Activated T-cell treated with anti-CD3 and anti-CD28 coated beads, Interleukin-2, amount 50 U/mL, for 4 hours (primary cell): ENCODE measurements at regions not wholly inside any gene's neighbourhood (a gene's known extent, or its start where the extent isn't known, plus 50 kb on each side); places are given as distances from the start of the nearest gene placed in this dataset.

Experiments
- ATAC-seq, 2 donors: fragments of 200-7000 bp; cut with Tn5 transposase; one replicate each; pipeline ENCODE4 v1.10.0; 2021
- DNase-seq: peaks from one replicate; pipeline ENCODE4 v3.0.0-alpha.2; 2020
- H3K27me3 Mint-ChIP-seq: one replicate; pipeline ENCODE4 v1.8.0; 2021; ENCODE audit warnings: low read depth, mixed read lengths
- H3K36me3 Mint-ChIP-seq: one replicate; pipeline ENCODE4 v1.8.0; 2022; ENCODE audit warnings: mixed read lengths; ENCODE audit not compliant: insufficient read depth
- H3K4me1 Mint-ChIP-seq: one replicate; pipeline ENCODE4 v1.8.0; 2021; ENCODE audit warnings: low read depth, mixed read lengths
- H3K4me3 Mint-ChIP-seq: one replicate; pipeline ENCODE4 v1.8.0; 2021; ENCODE audit warnings: mild to moderate bottlenecking, moderate library complexity, mixed read lengths
- H3K9me3 Mint-ChIP-seq: one replicate; pipeline ENCODE4 v1.8.0; 2021; ENCODE audit warnings: mixed read lengths

GRCh38 chr1:234734412-234734835, 124.4 kb upstream of the IRF2BP2 start:
- no peak for ATAC-seq
- no peaks in the 10 kb centered on the region for H3K27me3 Mint-ChIP-seq
- no peaks in the 10 kb centered on the region for H3K36me3 Mint-ChIP-seq
- no peak overlapping the region for H3K4me3 Mint-ChIP-seq
- no peaks in the 10 kb centered on the region for H3K9me3 Mint-ChIP-seq
- H3K4me1 Mint-ChIP-seq, result peaks cover 35% of the 10 kb centered on the region
- DNase-seq, result no peak

- DNase-seq (no peak), ATAC-seq (no peak)
- Mint-ChIP-seq H3K9me3 (no peaks in the 10 kb centered on the region), H3K27me3 (no peaks in the 10 kb centered on the region), H3K4me1 (peaks cover 37% of the 10 kb centered on the region), H3K36me3 (no peaks in the 10 kb centered on the region), H3K4me3 (no peak overlapping the region)
Measured at GRCh38 chr1:234733427-234733826, 123.4 kb upstream of the IRF2BP2 start.

DNA sequence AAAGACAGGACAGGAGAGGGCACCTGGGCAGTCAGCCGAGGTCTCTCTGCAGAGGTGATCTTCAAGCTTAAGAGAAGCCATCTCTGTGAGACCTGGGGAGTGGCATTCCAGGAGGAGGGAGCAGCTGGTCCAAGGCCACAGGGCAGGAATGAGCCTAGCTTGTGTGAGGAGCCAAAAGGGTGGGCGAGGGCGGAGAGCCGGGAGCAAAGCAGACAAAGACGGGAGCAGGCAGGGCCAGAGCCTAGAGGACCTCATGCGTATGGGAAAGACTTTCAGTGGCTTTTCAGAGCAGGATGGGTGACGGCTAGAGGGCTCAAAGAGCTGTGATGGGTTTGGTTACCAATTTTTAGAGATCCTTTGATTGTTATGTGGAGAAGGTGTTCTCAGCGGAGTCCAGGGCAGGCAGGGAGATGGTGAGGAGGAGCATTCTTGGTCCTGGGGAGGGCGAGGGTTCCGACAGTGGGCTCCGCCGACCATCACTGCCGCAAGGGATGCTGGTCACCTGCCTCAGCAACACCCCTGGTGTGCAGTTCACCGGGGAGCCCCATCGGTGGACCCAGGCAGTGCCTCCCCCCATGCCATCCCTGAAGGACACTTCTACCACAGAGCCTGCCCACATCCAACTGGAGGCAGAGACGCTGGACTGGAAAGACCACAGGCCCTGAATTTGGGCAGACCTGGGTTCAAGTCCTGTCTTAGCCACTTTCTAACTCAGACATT, 122.9 kb upstream of the IRF2BP2 start:
- Mint-ChIP-seq H3K27me3 (no peaks in the 10 kb centered on the region), H3K4me3 (no peak overlapping the region)
- ATAC-seq, result no peak

GRCh38 chr1:234732260-234732659, 122.3 kb upstream of the IRF2BP2 start:
- no peaks in the 10 kb centered on the region for H3K36me3 Mint-ChIP-seq
- no peak overlapping the region for H3K4me3 Mint-ChIP-seq
- no peaks in the 10 kb centered on the region for H3K27me3 Mint-ChIP-seq
- H3K9me3 Mint-ChIP-seq, result no peaks in the 10 kb centered on the region
- DNase-seq (no peak), ATAC-seq (no peak)
- H3K4me1 Mint-ChIP-seq, result peaks cover 45% of the 10 kb centered on the region

More for the DNA sequence above, 122.9 kb upstream of the IRF2BP2 start:
- Mint-ChIP-seq H3K9me3 (no peaks in the 10 kb centered on the region), H3K4me1 (peaks cover 40% of the 10 kb centered on the region), H3K36me3 (no peaks in the 10 kb centered on the region)
- DNase-seq, result no peak

DNA sequence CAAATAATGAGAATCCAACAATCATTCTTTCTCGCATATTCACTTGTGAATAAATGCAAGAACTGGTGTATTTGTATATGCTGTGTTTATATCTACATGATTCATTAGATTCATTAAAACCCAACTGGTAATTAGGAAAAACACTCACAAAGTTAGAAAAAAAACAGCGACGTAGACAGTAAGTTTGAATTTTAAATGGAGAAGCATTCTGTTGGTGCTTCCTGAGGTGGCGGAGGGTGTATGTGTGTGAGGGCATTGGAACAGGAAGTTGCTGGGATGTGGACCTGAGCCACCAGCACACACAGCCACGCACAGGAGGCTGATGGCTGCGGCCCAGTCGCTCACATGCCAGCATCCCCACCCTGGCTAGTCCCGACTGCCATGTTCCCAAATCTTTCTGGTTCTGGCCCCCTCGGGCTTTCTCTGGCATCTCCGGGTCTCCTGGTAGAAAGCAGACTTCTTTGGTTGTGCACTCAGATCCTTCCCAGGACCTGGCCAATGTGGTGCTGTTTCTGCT, 121.6 kb upstream of the IRF2BP2 start:
- H3K9me3 Mint-ChIP-seq, result no peaks in the 10 kb centered on the region
- H3K4me1 Mint-ChIP-seq, result peaks cover 51% of the 10 kb centered on the region
- H3K4me3 Mint-ChIP-seq, result peak overlapping the region; percentile 59
- no peaks in the 10 kb centered on the region for H3K27me3 Mint-ChIP-seq
- DNase-seq (no peak), ATAC-seq (peak; percentile 49 to 59)
- H3K36me3 Mint-ChIP-seq, result no peaks in the 10 kb centered on the region

DNA sequence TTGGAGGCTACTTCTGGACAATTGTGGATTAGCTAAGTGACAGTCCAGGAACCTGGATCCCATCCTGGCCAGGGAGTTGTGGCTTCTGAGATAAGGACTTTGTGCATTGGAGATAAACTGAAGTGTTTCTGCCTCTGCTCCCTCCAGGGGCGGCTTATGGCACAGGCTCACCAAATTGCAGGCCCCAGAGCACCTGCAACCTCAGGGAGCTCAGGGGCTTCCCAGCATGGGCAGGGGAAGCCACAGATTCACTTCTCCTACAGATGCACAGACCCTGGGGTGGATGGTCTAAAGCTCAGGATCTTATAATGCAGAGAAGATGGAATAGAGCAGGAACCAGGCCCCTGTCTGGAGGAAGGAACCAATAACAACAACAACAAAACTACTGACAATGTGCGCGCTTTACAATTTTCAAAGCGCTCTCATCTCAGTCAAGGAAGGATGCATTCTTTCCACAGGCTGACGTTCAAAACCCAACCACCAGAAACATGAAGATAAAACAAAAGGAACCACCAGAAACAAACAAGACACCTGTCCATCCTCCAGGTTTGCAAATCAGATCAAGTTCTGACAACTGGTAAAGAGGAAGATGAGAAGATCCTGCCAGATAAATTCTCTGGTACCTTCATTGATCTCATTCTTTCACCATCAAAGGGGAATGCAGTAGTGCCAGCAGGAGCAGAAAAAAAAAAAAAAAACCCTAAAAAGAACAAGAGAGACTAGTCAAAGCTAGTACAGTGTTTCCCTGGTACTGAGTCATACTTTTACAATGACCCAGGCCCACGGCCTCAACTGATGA, 121.0 kb upstream of the IRF2BP2 start:
- ATAC-seq, result peak; percentile 87 to 89
- DNase-seq, result peak; percentile 44
- no peaks in the 10 kb centered on the region for H3K36me3 Mint-ChIP-seq
- no peaks in the 10 kb centered on the region for H3K9me3 Mint-ChIP-seq
- peaks cover 58% of the 10 kb centered on the region for H3K4me1 Mint-ChIP-seq
- H3K4me3 Mint-ChIP-seq, result peak overlapping the region; percentile 27
- no peaks in the 10 kb centered on the region for H3K27me3 Mint-ChIP-seq

GRCh38 chr1:234730475-234730769, 120.4 kb upstream of the IRF2BP2 start:
- H3K4me1 Mint-ChIP-seq, result peaks cover 63% of the 10 kb centered on the region
- H3K9me3 Mint-ChIP-seq, result no peaks in the 10 kb centered on the region
- H3K4me3 Mint-ChIP-seq, result no peak overlapping the region
- H3K27me3 Mint-ChIP-seq, result no peaks in the 10 kb centered on the region
- DNase-seq, result no peak
- no peaks in the 10 kb centered on the region for H3K36me3 Mint-ChIP-seq
- ATAC-seq, result no peak

- DNase-seq (no peak), ATAC-seq (no peak)
- no peaks in the 10 kb centered on the region for H3K9me3 Mint-ChIP-seq
Measured at GRCh38 chr1:234729561-234730474, 119.8 kb upstream of the IRF2BP2 start.

GRCh38 chr1:234728740-234729139, 118.8 kb upstream of the IRF2BP2 start:
- DNase-seq, result no peak
- no peaks in the 10 kb centered on the region for H3K9me3 Mint-ChIP-seq
- H3K4me1 Mint-ChIP-seq, result peaks cover 80% of the 10 kb centered on the region
- no peaks in the 10 kb centered on the region for H3K27me3 Mint-ChIP-seq
- no peaks in the 10 kb centered on the region for H3K36me3 Mint-ChIP-seq
- no peak for ATAC-seq
- H3K4me3 Mint-ChIP-seq, result no peak overlapping the region

More at GRCh38 chr1:234729561-234730474, 119.8 kb upstream of the IRF2BP2 start:
- Mint-ChIP-seq H3K4me3 (no peak overlapping the region), H3K4me1 (peaks cover 69% of the 10 kb centered on the region), H3K36me3 (no peaks in the 10 kb centered on the region), H3K27me3 (no peaks in the 10 kb centered on the region)

- no peaks in the 10 kb centered on the region for H3K36me3 Mint-ChIP-seq
- DNase-seq (no peak), ATAC-seq (no peak)
- H3K4me1 Mint-ChIP-seq, result peaks cover 87% of the 10 kb centered on the region
- H3K27me3 Mint-ChIP-seq, result no peaks in the 10 kb centered on the region
- H3K9me3 Mint-ChIP-seq, result no peaks in the 10 kb centered on the region
- H3K4me3 Mint-ChIP-seq, result no peak overlapping the region
Measured at GRCh38 chr1:234727018-234727940, 117.3 kb upstream of the IRF2BP2 start.

DNA sequence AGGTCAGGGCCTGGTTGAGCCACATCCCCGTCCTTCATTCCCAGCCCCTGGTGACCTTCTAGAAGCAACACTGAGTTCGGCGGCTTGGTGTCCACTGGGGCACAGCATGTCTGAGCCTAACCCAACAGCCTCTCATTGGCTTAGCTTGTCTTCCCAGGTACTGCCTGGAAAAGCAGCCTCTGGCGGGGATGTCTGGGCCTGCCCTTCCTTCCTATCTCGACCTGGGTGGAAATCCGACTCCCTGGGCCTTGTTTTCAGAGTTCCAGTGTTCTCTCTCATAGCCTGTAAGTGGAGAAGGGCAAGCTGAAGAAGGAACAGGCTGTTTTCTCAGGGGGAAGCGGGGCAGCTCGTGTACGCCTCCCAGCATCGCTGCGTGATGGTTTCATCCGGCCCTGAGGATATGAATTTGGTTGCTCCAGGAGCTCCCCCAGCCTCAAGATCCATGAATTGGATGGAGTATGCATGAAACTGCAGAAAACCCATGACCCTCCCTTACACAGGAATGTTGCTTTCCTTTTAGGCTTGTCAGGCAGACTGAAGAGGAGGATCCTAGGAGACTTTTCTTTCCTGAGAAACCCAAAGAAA, 116.5 kb upstream of the IRF2BP2 start:
- no peaks in the 10 kb centered on the region for H3K36me3 Mint-ChIP-seq
- DNase-seq (no peak), ATAC-seq (no peak)
- no peak overlapping the region for H3K4me3 Mint-ChIP-seq
- H3K4me1 Mint-ChIP-seq, result peaks cover 87% of the 10 kb centered on the region
- no peaks in the 10 kb centered on the region for H3K27me3 Mint-ChIP-seq
- H3K9me3 Mint-ChIP-seq, result no peaks in the 10 kb centered on the region

DNA sequence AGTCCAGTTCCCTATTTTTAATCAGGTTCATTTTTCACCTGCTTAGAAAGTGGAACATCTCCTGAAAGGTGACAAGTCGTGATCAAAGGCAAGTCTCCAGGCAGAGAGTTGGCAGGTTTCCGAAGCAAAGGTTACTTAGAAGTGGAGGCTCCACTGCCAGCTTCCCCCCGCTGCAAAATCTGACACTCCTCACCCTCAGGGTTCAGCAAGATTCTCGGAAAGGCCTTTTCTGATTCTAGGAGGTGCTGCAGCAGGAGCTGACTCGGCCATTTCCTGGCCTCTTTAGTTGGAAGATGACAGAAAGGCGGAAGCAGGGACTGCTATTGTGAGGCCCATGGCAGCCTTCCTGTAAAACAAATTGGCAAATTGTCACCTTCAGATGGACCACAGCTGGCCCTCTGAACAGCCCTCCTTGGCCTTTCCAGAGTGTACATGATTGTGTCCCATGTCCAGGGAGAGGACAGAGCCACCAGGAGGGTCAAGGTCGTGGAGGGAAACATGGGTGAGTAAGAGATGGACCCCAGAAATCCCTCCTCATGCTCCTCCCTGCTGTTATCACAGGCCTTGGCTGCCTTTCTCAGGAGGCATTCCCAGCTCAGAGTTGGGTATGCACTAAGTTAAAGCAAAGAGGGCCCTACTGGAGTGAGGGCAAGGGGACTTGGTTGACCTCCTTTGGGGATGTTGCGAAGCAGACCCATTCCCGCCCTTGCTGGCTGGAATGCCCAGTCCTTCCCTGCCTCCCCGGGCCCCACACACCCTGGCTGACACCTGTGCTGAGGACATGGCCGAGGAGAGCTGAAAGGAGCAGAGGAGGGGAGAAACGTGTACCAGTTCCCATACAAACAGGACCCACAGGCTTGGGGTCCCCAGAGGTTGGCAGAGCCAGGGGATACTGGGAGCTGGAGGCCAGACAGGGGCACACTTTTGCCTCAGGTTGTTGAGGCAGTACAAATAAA, 115.5 kb upstream of the IRF2BP2 start:
- H3K4me1 Mint-ChIP-seq, result peaks cover 85% of the 10 kb centered on the region
- peak; percentile 12 to 16 for ATAC-seq
- no peaks in the 10 kb centered on the region for H3K9me3 Mint-ChIP-seq
- DNase-seq, result peak; percentile 56
- H3K4me3 Mint-ChIP-seq, result peak overlapping the region; percentile 61
- no peaks in the 10 kb centered on the region for H3K36me3 Mint-ChIP-seq
- H3K27me3 Mint-ChIP-seq, result no peaks in the 10 kb centered on the region
